DND-41 (cell line): ENCODE measurements at regions not wholly inside any gene's neighbourhood (a gene's known extent, or its start where the extent isn't known, plus 50 kb on each side); places are given as distances from the start of the nearest gene placed in this dataset.

Experiments
- ATAC-seq: fragments of 200-7000 bp; cut with Tn5 transposase; 3 replicates; pipeline ENCODE4 v1.9.1; 2021; ENCODE audit warnings: low read depth; ENCODE audit not compliant: insufficient read depth
- DNase-seq: peaks from one replicate; pipeline ENCODE4 v3.0.0-alpha.2; 2020
- H2AFZ ChIP-seq: 2 replicates; pipeline ENCODE4 v1.6.0; 2012; ENCODE audit warnings: low read depth, low read length
- H3K27ac ChIP-seq: 2 replicates; pipeline ENCODE4 v1.5.1; 2012; ENCODE audit warnings: low read length, inconsistent platforms
- H3K27me3 ChIP-seq: fragments of 200-600 bp; sonication (generic); 2 replicates; pipeline ENCODE4 v1.6.0; 2012; ENCODE audit warnings: low read length, mild to moderate bottlenecking, inconsistent platforms; ENCODE audit not compliant: insufficient read depth, poor library complexity
- H3K36me3 ChIP-seq: 2 replicates; pipeline ENCODE4 v1.5.1; 2012; ENCODE audit warnings: low read length, inconsistent platforms; ENCODE audit not compliant: insufficient read depth
- H3K4me1 ChIP-seq: 2 replicates; pipeline ENCODE4 v1.5.1; 2012; ENCODE audit warnings: mild to moderate bottlenecking, low read length; ENCODE audit not compliant: insufficient read depth
- H3K4me2 ChIP-seq: 2 replicates; pipeline ENCODE4 v1.6.0; 2012; ENCODE audit warnings: mild to moderate bottlenecking, moderate library complexity, low read length, inconsistent platforms; ENCODE audit not compliant: insufficient read depth
- H3K4me3 ChIP-seq, 2 experiments: fragments of 200-600 bp in 1 of 2; shearing (Covaris generic) in 1 of 2; 2 replicates each; pipeline ENCODE4 v1.5.1; 2012 to 2016; ENCODE audit warnings: inconsistent platforms in 2 of 2, low read length in 2 of 2, mild to moderate bottlenecking in 2 of 2, low read depth in 1 of 2, moderate library complexity in 1 of 2
- H3K79me2 ChIP-seq: 2 replicates; pipeline ENCODE4 v1.6.0; 2012; ENCODE audit warnings: low read length, inconsistent platforms; ENCODE audit not compliant: insufficient read depth
- H3K9ac ChIP-seq: 2 replicates; pipeline ENCODE4 v1.6.0; 2012; ENCODE audit warnings: low read depth, mild to moderate bottlenecking, inconsistent platforms, low read length, moderate library complexity
- H3K9me3 ChIP-seq: 2 replicates; pipeline ENCODE4 v1.5.1; 2012; ENCODE audit warnings: low read length, moderate library complexity, mild to moderate bottlenecking, inconsistent platforms; ENCODE audit not compliant: insufficient read depth, severe bottlenecking
- H4K20me1 ChIP-seq: 2 replicates; pipeline ENCODE4 v1.6.0; 2012; ENCODE audit warnings: low read length; ENCODE audit not compliant: insufficient read depth
- CTCF ChIP-seq: IDR thresholded peaks from 2 replicates; pipeline ENCODE4 v1.5.1; 2012; ENCODE audit warnings: borderline replicate concordance, low read length, moderate library complexity, mild to moderate bottlenecking; ENCODE audit not compliant: poor library complexity, severe bottlenecking; ENCODE audit errors: extremely low read depth
- EZH2 ChIP-seq: IDR thresholded peaks from 3 replicates; pipeline ENCODE4 v1.6.1; 2012; ENCODE audit warnings: borderline replicate concordance, low read depth, mild to moderate bottlenecking, moderate library complexity, low read length, inconsistent platforms; ENCODE audit not compliant: severe bottlenecking

DNA sequence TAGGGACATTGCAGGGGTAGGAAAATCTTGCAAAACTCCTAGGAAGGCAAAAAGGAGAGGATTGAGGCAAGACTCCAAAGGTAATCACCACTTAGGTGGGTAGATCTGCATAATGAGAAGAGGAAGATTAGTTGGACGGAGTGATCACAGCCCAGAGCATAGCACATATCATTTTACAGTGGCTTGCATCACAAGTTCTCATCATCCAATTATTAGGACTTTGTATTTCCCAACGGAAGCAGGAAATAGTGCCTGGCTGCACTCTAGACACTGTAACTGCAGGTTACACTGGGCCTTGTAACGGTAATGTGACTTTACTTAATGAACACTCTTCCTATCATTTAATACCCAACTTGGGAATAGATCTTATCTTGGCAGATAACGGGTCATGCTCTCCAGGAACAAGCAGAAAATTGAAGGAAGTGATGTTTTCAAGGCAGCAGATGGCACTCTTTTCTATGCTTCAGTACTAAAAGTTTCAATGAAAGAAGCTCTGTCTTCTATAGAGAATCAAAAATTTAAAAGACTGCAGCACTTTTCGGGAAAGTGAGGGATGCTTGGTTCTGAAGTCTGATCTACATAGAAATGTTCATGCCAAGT is 101.9 kb upstream of the KCNMB2 start:
- Histone ChIP-seq H3K4me2 (no peak overlapping the region), H3K27me3 (no peaks in the 10 kb centered on the region), H2AFZ (no peak overlapping the region), H3K9ac (no peak overlapping the region), H3K27ac (no peak overlapping the region), H3K79me2 (no peaks in the 10 kb centered on the region), H3K9me3 (no peaks in the 10 kb centered on the region), H4K20me1 (no peaks in the 10 kb centered on the region), H3K36me3 (no peaks in the 10 kb centered on the region), H3K4me1 (no peaks in the 10 kb centered on the region), H3K4me3 (no peak overlapping the region)
- ATAC-seq (no peak), DNase-seq (no peak)
- TF ChIP-seq CTCF (no peak), EZH2 (no peak)

DNA sequence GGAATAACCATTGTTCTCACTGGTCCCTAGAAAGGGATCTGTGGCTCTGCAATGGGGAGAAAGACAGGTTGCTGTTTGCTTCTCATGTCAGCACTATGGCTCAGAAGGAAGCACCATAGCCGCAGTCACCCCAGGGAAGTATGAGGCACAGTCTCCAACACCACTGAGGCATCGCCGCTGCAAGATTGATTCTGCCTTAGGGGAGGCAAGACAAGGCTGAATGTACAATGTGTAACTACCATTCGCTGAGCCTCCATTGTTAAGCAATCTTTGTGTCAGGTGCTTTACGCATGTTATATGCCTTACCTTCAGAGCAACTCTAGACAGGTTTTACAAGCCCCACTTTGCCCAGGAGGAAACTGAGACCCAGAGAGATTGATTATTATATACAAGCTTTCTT is 100.7 kb upstream of the KCNMB2 start:
- Histone ChIP-seq H3K79me2 (no peaks in the 10 kb centered on the region), H3K4me3 (no peak overlapping the region), H2AFZ (no peak overlapping the region), H3K9me3 (no peaks in the 10 kb centered on the region), H3K4me2 (no peak overlapping the region), H3K4me1 (no peaks in the 10 kb centered on the region), H3K36me3 (no peaks in the 10 kb centered on the region), H3K9ac (no peak overlapping the region), H4K20me1 (no peaks in the 10 kb centered on the region), H3K27ac (no peak overlapping the region), H3K27me3 (no peaks in the 10 kb centered on the region)
- DNase-seq (no peak), ATAC-seq (no peak)
- TF ChIP-seq CTCF (no peak), EZH2 (no peak)

DNA sequence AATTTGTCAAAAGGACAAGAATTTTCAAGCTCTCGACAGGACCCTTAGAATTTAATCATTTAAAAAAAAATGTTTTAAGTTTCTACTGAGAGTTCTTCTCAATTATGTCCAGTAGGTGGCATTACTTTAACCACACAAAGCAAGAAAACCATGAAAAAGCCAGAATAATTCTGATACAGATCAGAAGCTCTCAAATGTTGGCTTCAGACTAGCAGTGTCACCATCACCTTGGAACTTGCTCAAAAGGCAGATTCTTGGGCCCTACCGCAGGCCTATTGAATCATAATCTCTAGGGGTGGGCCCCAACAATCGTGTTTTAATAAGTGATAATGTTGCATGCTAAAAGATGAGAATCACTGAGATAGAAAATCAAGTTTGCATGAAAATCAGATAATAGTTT is 99.5 kb upstream of the KCNMB2 start:
- DNase-seq (no peak), ATAC-seq (peak; percentile 56; the same call in 2 of the 3 replicates)
- TF ChIP-seq CTCF = peak; percentile 61
- no peak for TF ChIP-seq EZH2
- H2AFZ ChIP-seq = no peak overlapping the region
- H3K27ac ChIP-seq = no peak overlapping the region
- H3K4me1 ChIP-seq = no peaks in the 10 kb centered on the region
- H3K27me3 ChIP-seq = no peaks in the 10 kb centered on the region
- H3K9ac ChIP-seq = no peak overlapping the region
- H3K4me2 ChIP-seq = no peak overlapping the region
- H3K9me3 ChIP-seq = no peaks in the 10 kb centered on the region
- no peaks in the 10 kb centered on the region for H3K36me3 ChIP-seq
- no peaks in the 10 kb centered on the region for H4K20me1 ChIP-seq
- no peak overlapping the region for H3K4me3 ChIP-seq
- no peaks in the 10 kb centered on the region for H3K79me2 ChIP-seq
